ENCODE measurements at regions not wholly inside any gene's neighbourhood (a gene's known extent, or its start where the extent isn't known, plus 50 kb on each side); places are given as distances from the start of the nearest gene placed in this dataset.

GRCh38 chr9:28320616-28321015, 747.3 kb upstream of the C9orf72 start:
- in situ Hi-C loops (cut with MboI; ENCODE audit: low pct_unique_long_range_greater_than_20kb in 2 of 9, low sequenced_read_pairs in 9 of 9, unreplicated experiment in 9 of 9) = no loop called here
- 0 to 60% (median 27%) methylated on average over 1 to 5 of the region's 5 CpGs; no CpG with 5 or more reads in 1 of the 10 experiments for WGBS, 10 experiments
- Histone ChIP-seq H3K4me3 (no peak overlapping the region), H3K4me1 (replicated peaks in 1 of 2) (no peaks in the 10 kb centered on the region), H3K27ac (no peak overlapping the region)
- no peak for ATAC-seq (replicated peaks in 6 of 8)

- Histone ChIP-seq H3K4me3 (no peak overlapping the region), H3K27ac (no peak overlapping the region), H3K4me1 (replicated peaks in 1 of 2) (no peaks in the 10 kb centered on the region)
- in situ Hi-C loops (cut with MboI; ENCODE audit: low pct_unique_long_range_greater_than_20kb in 2 of 9, low sequenced_read_pairs in 9 of 9, unreplicated experiment in 9 of 9) = no loop called here
- ATAC-seq (replicated peaks in 6 of 8) = no peak
- WGBS, 10 experiments = 5 to 100% (median 80%) methylated on average over 1 to 3 of the region's 3 CpGs; no CpG with 5 or more reads in 1 of the 10 experiments
These were observed 756.0 kb upstream of the C9orf72 start for GRCh38 chr9:28329323-28329722.

GRCh38 chr9:28332648-28333047, 759.4 kb upstream of the C9orf72 start:
- WGBS, 10 experiments = 0 to 100% (median 64%) methylated on average over 2 to 3 of the region's 3 CpGs
- Histone ChIP-seq H3K27ac (no peak overlapping the region), H3K4me1 (replicated peaks in 1 of 2) (no peaks in the 10 kb centered on the region), H3K4me3 (no peak overlapping the region)
- no peak for ATAC-seq (replicated peaks in 6 of 8)
- in situ Hi-C loops (cut with MboI; ENCODE audit: low pct_unique_long_range_greater_than_20kb in 2 of 9, low sequenced_read_pairs in 9 of 9, unreplicated experiment in 9 of 9) = no loop called here

GRCh38 chr9:28341913-28342312, 768.6 kb upstream of the C9orf72 start:
- Histone ChIP-seq H3K27ac (no peak overlapping the region), H3K4me1 (replicated peaks in 1 of 2) (no peaks in the 10 kb centered on the region), H3K4me3 (no peak overlapping the region)
- in situ Hi-C loops (cut with MboI; ENCODE audit: low pct_unique_long_range_greater_than_20kb in 2 of 9, low sequenced_read_pairs in 9 of 9, unreplicated experiment in 9 of 9) = no loop called here
- 0 to 100% (median 57%) methylated on average over 1 to 4 of the region's 4 CpGs; no CpG with 5 or more reads in 2 of the 10 experiments for WGBS, 10 experiments
- no peak for ATAC-seq (replicated peaks in 6 of 8)

- in situ Hi-C loops (cut with MboI; ENCODE audit: low pct_unique_long_range_greater_than_20kb in 2 of 9, low sequenced_read_pairs in 9 of 9, unreplicated experiment in 9 of 9) = no loop called here
- no peak overlapping the region for H3K27ac ChIP-seq
- 11 to 100% (median 20%) methylated on average over 1 to 2 of the region's 2 CpGs; no CpG with 5 or more reads in 3 of the 10 experiments for WGBS, 10 experiments
- ATAC-seq (replicated peaks in 6 of 8) = no peak
- H3K4me3 ChIP-seq = no peak overlapping the region
- no peaks in the 10 kb centered on the region for H3K4me1 ChIP-seq (replicated peaks in 1 of 2)
These were observed 769.6 kb upstream of the C9orf72 start for GRCh38 chr9:28342815-28343338.

- no peak for ATAC-seq (replicated peaks in 6 of 8)
- 6 to 100% (median 94%) methylated on average over 1 to 2 of the region's 2 CpGs; no CpG with 5 or more reads in 3 of the 10 experiments for WGBS, 10 experiments
- Histone ChIP-seq H3K4me3 (no peak overlapping the region), H3K27ac (no peak overlapping the region), H3K4me1 (replicated peaks in 1 of 2) (peaks cover 3 to 5% of the 10 kb centered on the region in 2 donors)
- in situ Hi-C loops (cut with MboI; ENCODE audit: low pct_unique_long_range_greater_than_20kb in 2 of 9, low sequenced_read_pairs in 9 of 9, unreplicated experiment in 9 of 9) = no loop called here
These were observed 789.9 kb upstream of the C9orf72 start for GRCh38 chr9:28363151-28363562.

GRCh38 chr9:28365020-28365640, 791.8 kb upstream of the C9orf72 start:
- Histone ChIP-seq H3K4me1 (replicated peaks in 1 of 2) (peaks cover 3 to 5% of the 10 kb centered on the region in 2 donors), H3K4me3 (no peak overlapping the region), H3K27ac (no peak overlapping the region)
- peak in 6 of 8 experiments; percentile 43 to 98 (median 88) for ATAC-seq (replicated peaks in 6 of 8)
- in situ Hi-C loops (cut with MboI; ENCODE audit: low pct_unique_long_range_greater_than_20kb in 2 of 9, low sequenced_read_pairs in 9 of 9, unreplicated experiment in 9 of 9) = no loop called here
- 5 to 70% (median 37%) methylated on average over 2 to 5 of the region's 6 CpGs; no CpG with 5 or more reads in 2 of the 10 experiments for WGBS, 10 experiments

GRCh38 chr9:28365728-28366127, 792.4 kb upstream of the C9orf72 start:
- H3K4me3 ChIP-seq = no peak overlapping the region
- no peak overlapping the region for H3K27ac ChIP-seq
- ATAC-seq (replicated peaks in 6 of 8) = peak in 4 of 8 experiments; percentile 27 to 50 (median 36)
- peaks cover 3 to 5% of the 10 kb centered on the region in 2 donors for H3K4me1 ChIP-seq (replicated peaks in 1 of 2)
- WGBS, 10 experiments = 43 to 100% (median 95%) methylated on average over 1 to 2 of the region's 2 CpGs; no CpG with 5 or more reads in 1 of the 10 experiments
- in situ Hi-C loops (cut with MboI; ENCODE audit: low pct_unique_long_range_greater_than_20kb in 2 of 9, low sequenced_read_pairs in 9 of 9, unreplicated experiment in 9 of 9) = no loop called here

- 17 to 100% (median 83%) methylated on average over 1 of the region's 1 CpG; no CpG with 5 or more reads in 3 of the 10 experiments for WGBS, 10 experiments
- Histone ChIP-seq H3K4me3 (no peak overlapping the region), H3K27ac (no peak overlapping the region), H3K4me1 (replicated peaks in 1 of 2) (no peaks in the 10 kb centered on the region)
- in situ Hi-C loops (cut with MboI; ENCODE audit: low pct_unique_long_range_greater_than_20kb in 2 of 9, low sequenced_read_pairs in 9 of 9, unreplicated experiment in 9 of 9) = loop anchor here in 1 of 9 experiments (25.0 kb wide), 1 partner anchor 91 kb away; no protein-coding TSS in a partner anchor
- no peak for ATAC-seq (replicated peaks in 6 of 8)
These were observed 805.0 kb upstream of the C9orf72 start for GRCh38 chr9:28378231-28378630.

GRCh38 chr9:28379082-28379481, 805.8 kb upstream of the C9orf72 start:
- no peak overlapping the region for H3K27ac ChIP-seq
- ATAC-seq (replicated peaks in 6 of 8) = no peak
- H3K4me3 ChIP-seq = no peak overlapping the region
- no peaks in the 10 kb centered on the region for H3K4me1 ChIP-seq (replicated peaks in 1 of 2)
- in situ Hi-C loops (cut with MboI; ENCODE audit: low pct_unique_long_range_greater_than_20kb in 2 of 9, low sequenced_read_pairs in 9 of 9, unreplicated experiment in 9 of 9) = loop anchor here in 1 of 9 experiments (25.0 kb wide), 1 partner anchor 92 kb away; no protein-coding TSS in a partner anchor

GRCh38 chr9:28389411-28389810, 816.1 kb upstream of the C9orf72 start:
- H3K4me3 ChIP-seq = no peak overlapping the region
- 0 to 87% (median 46%) methylated on average over 1 to 3 of the region's 3 CpGs; no CpG with 5 or more reads in 3 of the 10 experiments for WGBS, 10 experiments
- in situ Hi-C loops (cut with MboI; ENCODE audit: low pct_unique_long_range_greater_than_20kb in 2 of 9, low sequenced_read_pairs in 9 of 9, unreplicated experiment in 9 of 9) = loop anchor here in 1 of 9 experiments (25.0 kb wide), 1 partner anchor 102 kb away; no protein-coding TSS in a partner anchor
- no peaks in the 10 kb centered on the region for H3K4me1 ChIP-seq (replicated peaks in 1 of 2)
- ATAC-seq (replicated peaks in 6 of 8) = no peak
- H3K27ac ChIP-seq = no peak overlapping the region

GRCh38 chr9:28394774-28395173, 821.5 kb upstream of the C9orf72 start:
- in situ Hi-C loops (cut with MboI; ENCODE audit: low pct_unique_long_range_greater_than_20kb in 2 of 9, low sequenced_read_pairs in 9 of 9, unreplicated experiment in 9 of 9) = loop anchor here in 1 of 9 experiments (25.0 kb wide), 1 partner anchor 107 kb away; no protein-coding TSS in a partner anchor
- no peak overlapping the region for H3K4me3 ChIP-seq
- ATAC-seq (replicated peaks in 6 of 8) = no peak
- H3K27ac ChIP-seq = no peak overlapping the region
- H3K4me1 ChIP-seq (replicated peaks in 1 of 2) = no peaks in the 10 kb centered on the region

GRCh38 chr9:28396058-28396457, 822.8 kb upstream of the C9orf72 start:
- no peaks in the 10 kb centered on the region for H3K4me1 ChIP-seq (replicated peaks in 1 of 2)
- in situ Hi-C loops (cut with MboI; ENCODE audit: low pct_unique_long_range_greater_than_20kb in 2 of 9, low sequenced_read_pairs in 9 of 9, unreplicated experiment in 9 of 9) = loop anchor here in 1 of 9 experiments (25.0 kb wide), 1 partner anchor 109 kb away; no protein-coding TSS in a partner anchor
- no peak overlapping the region for H3K27ac ChIP-seq
- no peak for ATAC-seq (replicated peaks in 6 of 8)
- WGBS, 10 experiments = 0 to 90% (median 73%) methylated on average over 1 to 4 of the region's 4 CpGs; no CpG with 5 or more reads in 1 of the 10 experiments
- H3K4me3 ChIP-seq = no peak overlapping the region

Measured in motor neuron (in vitro differentiated cells).